A549 (cell line): ENCODE measurements at regions not wholly inside any gene's neighbourhood (a gene's known extent, or its start where the extent isn't known, plus 50 kb on each side); places are given as distances from the start of the nearest gene placed in this dataset.

ENCODE experiments used
- ATAC-seq, 2 experiments: fragments of 200-7000 bp in 1 of 2; fragments of >200 bp in 1 of 2; cut with Nextera tagmentation in 1 of 2; cut with Tn5 transposase in 1 of 2; 3 replicates each; pipeline versions ENCODE4 v1.8.0 to v1.9.1; 2018 to 2020; ENCODE audit warnings: mild to moderate bottlenecking in 1 of 2, moderate library complexity in 1 of 2
- CTCF ChIA-PET: fragments of 300-600 bp; sonication (Branson Sonifier 250); formaldehyde crosslinking; extraction: SDS; loops from one replicate; lab custom pipeline; 2021; ENCODE audit warnings: antibody characterized with exemption, inconsistent platforms; lab: Yijun Ruan, JAX
- POLR2A ChIA-PET: fragments of 350-600 bp; formaldehyde crosslinking; extraction: SDS; loops from one replicate; lab custom pipeline; 2021; ENCODE audit warnings: antibody characterized with exemption, inconsistent platforms; lab: Yijun Ruan, JAX
- DNase-seq, 2 experiments: peaks; one replicate each; pipeline versions ENCODE4 v3.0.0 to v3.0.0-alpha.2; 2011 to 2016; ENCODE audit warnings: low read depth in 1 of 2, low spot score in 1 of 2
- FAIRE-seq: peaks from 2 replicates; lab custom pipeline; 2011; peaks lifted over from hg19 to GRCh38; lab: Jason Lieb, UNC
- H3K27ac ChIP-seq, 2 experiments: fragments of >200 bp; sonication (Bioruptor Twin); formaldehyde crosslinking; 3 replicates each; pipeline ENCODE4 v1.5.1; 2016 to 2017
- H3K4me1 ChIP-seq: fragments of >200 bp; sonication (Bioruptor Twin); formaldehyde crosslinking; 3 replicates; pipeline ENCODE4 v1.6.1; 2016
- H3K4me2 ChIP-seq: fragments of >200 bp; sonication (Bioruptor Twin); formaldehyde crosslinking; 3 replicates; pipeline ENCODE4 v1.6.1; 2016
- H3K4me3 ChIP-seq: fragments of >200 bp; sonication (Bioruptor Twin); formaldehyde crosslinking; 3 replicates; pipeline ENCODE4 v1.5.1; 2016
- H3K9me3 ChIP-seq: fragments of >200 bp; sonication (Bioruptor Twin); formaldehyde crosslinking; 3 replicates; pipeline ENCODE4 v1.6.1; 2016
- BCL3 ChIP-seq: fragments of >200 bp; sonication (Bioruptor Twin); formaldehyde crosslinking; IDR thresholded peaks from 3 replicates; pipeline ENCODE4 v1.6.1; 2016
- BHLHE40 ChIP-seq: IDR thresholded peaks from 2 replicates; pipeline ENCODE4 v1.6.1; 2012; ENCODE audit warnings: low read depth, low read length, inconsistent platforms
- CBX2 ChIP-seq: fragments of 200-600 bp; sonication (generic); IDR thresholded peaks from 2 replicates; pipeline ENCODE4 v1.6.1; 2016; ENCODE audit warnings: low read depth, mild to moderate bottlenecking, borderline replicate concordance
- CBX8 ChIP-seq: fragments of 200-600 bp; sonication (generic); IDR thresholded peaks from 2 replicates; pipeline ENCODE4 v1.6.1; 2016
- CHD2 ChIP-seq: fragments of 150-350 bp; IDR thresholded peaks from 2 replicates; pipeline ENCODE4 v1.6.1; 2014; ENCODE audit warnings: low read length; ENCODE audit not compliant: partially characterized antibody
- CTCF ChIP-seq: fragments of >200 bp; sonication (Bioruptor Twin); formaldehyde crosslinking; IDR thresholded peaks from 3 replicates; pipeline ENCODE4 v1.5.1; 2016
- EHMT2 ChIP-seq: fragments of 200-600 bp; sonication (generic); IDR thresholded peaks from 2 replicates; pipeline ENCODE4 v1.6.1; 2016; ENCODE audit warnings: antibody characterized with exemption, low read depth, mild to moderate bottlenecking, moderate library complexity
- ELK1 ChIP-seq: fragments of 150-350 bp; IDR thresholded peaks from 2 replicates; pipeline ENCODE4 v1.6.1; 2014; ENCODE audit warnings: low read depth, mild to moderate bottlenecking, low read length
- EP300 ChIP-seq, 2 experiments: fragments of >200 bp; sonication (Bioruptor Twin); formaldehyde crosslinking; IDR thresholded peaks; 2 replicates in 1 of 2; 3 replicates in 1 of 2; pipeline ENCODE4 v1.6.1; 2016 to 2017
- FOXS1 ChIP-seq: fragments of 250-450 bp; sonication (Bioruptor Pico); IDR thresholded peaks from 2 replicates; pipeline ENCODE4 v1.5.0; 2020; ENCODE audit warnings: mild to moderate bottlenecking, moderate library complexity
- GATA3 ChIP-seq: IDR thresholded peaks from 2 replicates; pipeline ENCODE4 v1.6.1; 2012; ENCODE audit warnings: borderline replicate concordance
- HES2 ChIP-seq: fragments of >200 bp; sonication (Bioruptor Twin); formaldehyde crosslinking; IDR thresholded peaks from 2 replicates; pipeline ENCODE4 v1.6.1; 2016
- JUN ChIP-seq, 2 experiments: fragments of >200 bp; sonication (Bioruptor Twin); formaldehyde crosslinking; IDR thresholded peaks; 2 replicates in 1 of 2; 3 replicates in 1 of 2; pipeline ENCODE4 v1.6.1; 2016 to 2017
- KDM5A ChIP-seq: fragments of 200-600 bp; sonication (generic); IDR thresholded peaks from 2 replicates; pipeline ENCODE4 v1.6.1; 2016; ENCODE audit warnings: antibody characterized with exemption, mild to moderate bottlenecking
- MAX ChIP-seq: IDR thresholded peaks from 2 replicates; pipeline ENCODE4 v1.6.1; 2012
- MAZ ChIP-seq: fragments of 150-350 bp; IDR thresholded peaks from 2 replicates; pipeline ENCODE4 v1.6.1; 2014; ENCODE audit warnings: antibody characterized with exemption, low read depth, low read length, borderline replicate concordance
- MYC ChIP-seq: IDR thresholded peaks from 2 replicates; pipeline ENCODE4 v1.6.1; 2012; ENCODE audit warnings: mild to moderate bottlenecking, inconsistent platforms, low read length, improper control_type of control experiment, borderline replicate concordance
- NFE2L2 ChIP-seq: fragments of 150-350 bp; conservative IDR thresholded peaks from 2 replicates; pipeline ENCODE4 v1.6.1; 2014; ENCODE audit warnings: low read length
- NPAS2 ChIP-seq: fragments of 250-450 bp; sonication (Bioruptor Pico); IDR thresholded peaks from 2 replicates; pipeline ENCODE4 v1.8.0; 2022; ENCODE audit warnings: mild to moderate bottlenecking, moderate library complexity, borderline replicate concordance
- NR3C1 ChIP-seq: fragments of >200 bp; sonication (Bioruptor Twin); formaldehyde crosslinking; IDR thresholded peaks from 3 replicates; pipeline ENCODE4 v1.6.1; 2017
- RFX5 ChIP-seq: fragments of 450-650 bp; IDR thresholded peaks from 2 replicates; pipeline ENCODE4 v1.7.1; 2014; ENCODE audit warnings: antibody characterized with exemption, mild to moderate bottlenecking, moderate library complexity
- SMC3 ChIP-seq: fragments of >200 bp; sonication (Bioruptor Twin); formaldehyde crosslinking; IDR thresholded peaks from 3 replicates; pipeline ENCODE4 v1.6.1; 2018; ENCODE audit warnings: inconsistent platforms
- USF2 ChIP-seq: fragments of 450-650 bp; IDR thresholded peaks from 2 replicates; pipeline ENCODE4 v1.6.1; 2014; ENCODE audit warnings: antibody characterized with exemption
- ZFP36 ChIP-seq: fragments of 450-650 bp; IDR thresholded peaks from 2 replicates; pipeline ENCODE4 v1.6.1; 2014; ENCODE audit warnings: borderline replicate concordance; ENCODE audit not compliant: partially characterized antibody
- WGBS: methylation state at CpG from one replicate; pipeline ENCODE4 v1.1.6; 2017; ENCODE audit errors: missing lambda C conversion rate; 5-methylcytosine and 5-hydroxymethylcytosine counted together

GRCh38 chr9:129355631-129356030 lies 177.6 kb upstream of the IER5L start:
- H3K4me2 ChIP-seq: no peak overlapping the region
- 88% methylated on average over 5 of the region's 5 CpGs for WGBS
- ChIA-PET POLR2A (no interaction called here), CTCF (interaction anchor here (0.6 to 1.5 kb wide), 2 partner anchors 168 to 172 kb away, joined by 3 read pairs; no protein-coding TSS in a partner anchor)
- peaks cover 32% of the 10 kb centered on the region for H3K4me1 ChIP-seq
- H3K27ac ChIP-seq: no peak overlapping the region
- peaks cover 14% of the 10 kb centered on the region for H3K9me3 ChIP-seq
- FAIRE-seq (no peak), ATAC-seq (no peak), DNase-seq (no peak)
- no peak overlapping the region for H3K4me3 ChIP-seq
- TF ChIP-seq GATA3 (no peak), RFX5 (no peak), EP300 (IDR thresholded peaks at IDR 0.05) (no peak), CBX2 (no peak), CBX8 (no peak)

- no peak overlapping the region for H3K4me3 ChIP-seq
- ATAC-seq: no peak
- no peak for DNase-seq
- H3K4me2 ChIP-seq: no peak overlapping the region
- peak overlapping the region in 1 of 2 experiments; percentile 99; a peak in 1 of 6 replicates for H3K27ac ChIP-seq
- H3K9me3 ChIP-seq: peaks cover 14% of the 10 kb centered on the region
- H3K4me1 ChIP-seq: peaks cover 38% of the 10 kb centered on the region
- 91% methylated on average over 7 of the region's 7 CpGs for WGBS
- no peak for TF ChIP-seq KDM5A
- peak; percentile 33 for TF ChIP-seq ZFP36
- ChIA-PET CTCF (no interaction called here), POLR2A (no interaction called here)
- no peak for FAIRE-seq
Observed at GRCh38 chr9:129354498-129354897, 176.4 kb upstream of the IER5L start.

GRCh38 chr9:129353697-129354336 lies 175.8 kb upstream of the IER5L start:
- ChIA-PET POLR2A (interaction anchor here (0.6 kb wide), 1 partner anchor 136 kb away, joined by 4 read pairs; no protein-coding TSS in a partner anchor), CTCF (interaction anchor here (1.6 kb wide), 1 partner anchor 20 kb away, joined by 5 read pairs; no protein-coding TSS in a partner anchor)
- DNase-seq (no peak), FAIRE-seq (no peak), ATAC-seq (no peak)
- WGBS: 81% methylated on average over 12 of the region's 12 CpGs
- peaks cover 45% of the 10 kb centered on the region for H3K4me1 ChIP-seq
- H3K4me2 ChIP-seq: no peak overlapping the region
- no peak overlapping the region for H3K4me3 ChIP-seq
- peaks cover 14% of the 10 kb centered on the region for H3K9me3 ChIP-seq
- TF ChIP-seq BHLHE40 (no peak), MAZ (no peak), BCL3 (no peak), USF2 (no peak), ELK1 (no peak), EHMT2 (no peak), MAX (no peak), CBX2 (no peak), KDM5A (no peak), CHD2 (no peak), NFE2L2 (no peak), NPAS2 (CRISPR knock-in tag) (no peak), SMC3 (no peak), HES2 (no peak), NR3C1 (no peak), GATA3 (no peak), JUN (IDR thresholded peaks at IDR 0.05) (no peak), MYC (no peak), CTCF (no peak), FOXS1 (CRISPR knock-in tag) (no peak)
- peak overlapping the region; percentile 98 to 99; a peak in 5 of 6 replicates for H3K27ac ChIP-seq
